SK-N-MC (cell line): ENCODE measurements at regions not wholly inside any gene's neighbourhood (a gene's known extent, or its start where the extent isn't known, plus 50 kb on each side); places are given as distances from the start of the nearest gene placed in this dataset.

Experiments used
- EZH2 ChIP-seq: fragments of 200-600 bp; sonication (generic); IDR thresholded peaks from one replicate; pipeline ENCODE4 v1.6.1; 2017; ENCODE audit warnings: antibody characterized with exemption
- POLR2AphosphoS5 ChIP-seq: IDR thresholded peaks from 2 replicates; pipeline ENCODE4 v1.6.1; 2012; ENCODE audit warnings: mild to moderate bottlenecking, low read depth, low read length, borderline replicate concordance

- TF ChIP-seq POLR2AphosphoS5 (no peak), EZH2 (no peak)
Observed at GRCh38 chr18:78564518-78564917, 415.1 kb upstream of the SALL3 start.
